ENCODE measurements at regions not wholly inside any gene's neighbourhood (a gene's known extent, or its start where the extent isn't known, plus 50 kb on each side); places are given as distances from the start of the nearest gene placed in this dataset.

GRCh38 chr13:34772881-34773280, 169.2 kb upstream of the NBEA start:
- H3K4me3 ChIP-seq (ENCODE audit: low read length): no peak overlapping the region
- TF ChIP-seq CTCF (conservative IDR thresholded peaks at IDR 0.05; ENCODE audit: low read length): no peak
- DNase-seq (ENCODE audit: low read depth): no peak

GRCh38 chr13:34776390-34776981, 165.6 kb upstream of the NBEA start:
- no peak for TF ChIP-seq CTCF (conservative IDR thresholded peaks at IDR 0.05; ENCODE audit: low read length)
- no peak for DNase-seq (ENCODE audit: low read depth)
- H3K4me3 ChIP-seq (ENCODE audit: low read length): no peak overlapping the region

- TF ChIP-seq CTCF (conservative IDR thresholded peaks at IDR 0.05; ENCODE audit: low read length): no peak
- no peak overlapping the region for H3K4me3 ChIP-seq (ENCODE audit: low read length)
- DNase-seq (ENCODE audit: low read depth): no peak
Observed at GRCh38 chr13:34777089-34777913, 164.8 kb upstream of the NBEA start.

- H3K4me3 ChIP-seq (ENCODE audit: low read length): no peak overlapping the region
- DNase-seq (ENCODE audit: low read depth): no peak
- TF ChIP-seq CTCF (conservative IDR thresholded peaks at IDR 0.05; ENCODE audit: low read length): no peak
Observed at GRCh38 chr13:34777914-34778303, 164.2 kb upstream of the NBEA start.

GRCh38 chr13:34779171-34779570, 162.9 kb upstream of the NBEA start:
- no peak overlapping the region for H3K4me3 ChIP-seq (ENCODE audit: low read length)
- no peak for TF ChIP-seq CTCF (conservative IDR thresholded peaks at IDR 0.05; ENCODE audit: low read length)

GRCh38 chr13:34793301-34793700, 148.8 kb upstream of the NBEA start:
- no peak for TF ChIP-seq CTCF (conservative IDR thresholded peaks at IDR 0.05; ENCODE audit: low read length)
- DNase-seq (ENCODE audit: low read depth): no peak
- no peak overlapping the region for H3K4me3 ChIP-seq (ENCODE audit: low read length)

More at GRCh38 chr13:34779171-34779570, 162.9 kb upstream of the NBEA start:
- DNase-seq (ENCODE audit: low read depth): no peak

- DNase-seq (ENCODE audit: low read depth): no peak
- no peak for TF ChIP-seq CTCF (conservative IDR thresholded peaks at IDR 0.05; ENCODE audit: low read length)
- no peak overlapping the region for H3K4me3 ChIP-seq (ENCODE audit: low read length)
Observed at GRCh38 chr13:34803756-34804155, 138.3 kb upstream of the NBEA start.

All from AG10803 (cell line).